ENCODE measurements at regions not wholly inside any gene's neighbourhood (a gene's known extent, or its start where the extent isn't known, plus 50 kb on each side); places are given as distances from the start of the nearest gene placed in this dataset.
A peak's percentile ranks its signal among the peaks of the same experiment; 100 is the strongest.
"Not testable (repeated sequence)": the region's sequence is repeated elsewhere in the genome, so short reads cannot be mapped to it uniquely, and the experiment has no call there.

- no peak for DNase-seq
Observed at GRCh38 chr1:244106837-244107493, 55.9 kb downstream of the ZBTB18 start.

- no peak for DNase-seq
Observed at GRCh38 chr1:244111027-244111426, 59.9 kb downstream of the ZBTB18 start.

- DNase-seq: no peak
Observed at GRCh38 chr1:244112041-244112440, 61.0 kb downstream of the ZBTB18 start.

GRCh38 chr1:244112636-244113035 lies 61.6 kb downstream of the ZBTB18 start:
- DNase-seq: no peak

- no peak for DNase-seq
Observed at GRCh38 chr1:244113532-244114320, 62.6 kb downstream of the ZBTB18 start.

GRCh38 chr1:244114892-244115291 lies 63.8 kb downstream of the ZBTB18 start:
- DNase-seq: no peak

- no peak for DNase-seq
Observed at GRCh38 chr1:244116946-244117345, 65.9 kb downstream of the ZBTB18 start.

GRCh38 chr1:244118109-244118761 lies 67.2 kb downstream of the ZBTB18 start:
- no peak for DNase-seq

- no peak for DNase-seq
Observed at GRCh38 chr1:244128591-244129383, 77.7 kb downstream of the ZBTB18 start.

- no peak for DNase-seq
Observed at GRCh38 chr1:244137276-244137675, 86.2 kb downstream of the ZBTB18 start.

GRCh38 chr1:244137725-244138124 lies 86.6 kb downstream of the ZBTB18 start:
- no peak for DNase-seq

GRCh38 chr1:244138399-244138798 lies 87.3 kb downstream of the ZBTB18 start:
- DNase-seq: no peak

GRCh38 chr1:244139655-244140054 lies 88.6 kb downstream of the ZBTB18 start:
- DNase-seq: no peak

- no peak for DNase-seq
Observed at GRCh38 chr1:244140420-244140819, 89.3 kb downstream of the ZBTB18 start.

- no peak for DNase-seq
Observed at GRCh38 chr1:244144053-244144452, 93.0 kb downstream of the ZBTB18 start.

GRCh38 chr1:244150071-244150470 lies 99.0 kb downstream of the ZBTB18 start:
- DNase-seq: no peak

- DNase-seq: no peak
Observed at GRCh38 chr1:244150665-244151064, 99.6 kb downstream of the ZBTB18 start.

GRCh38 chr1:244151537-244151936 lies 100.5 kb downstream of the ZBTB18 start:
- DNase-seq: no peak

GRCh38 chr1:244154508-244154871 lies 103.4 kb downstream of the ZBTB18 start:
- no peak for DNase-seq

- peak; percentile 78 for DNase-seq
Observed at GRCh38 chr1:244154872-244155531, 103.9 kb downstream of the ZBTB18 start.

GRCh38 chr1:244155661-244156060 lies 104.6 kb downstream of the ZBTB18 start:
- DNase-seq: no peak

- not testable (repeated sequence) for DNase-seq
Observed at GRCh38 chr1:244156617-244157016, 105.5 kb downstream of the ZBTB18 start.
